OCI-LY3 (cell line): ENCODE measurements at regions not wholly inside any gene's neighbourhood (a gene's known extent, or its start where the extent isn't known, plus 50 kb on each side); places are given as distances from the start of the nearest gene placed in this dataset.

Experiments
- EZH2phosphoT487 ChIP-seq: fragments of 200-600 bp; shearing (Covaris generic); IDR thresholded peaks from 2 replicates; pipeline ENCODE4 v1.6.1; 2018; ENCODE audit warnings: antibody characterized with exemption, mixed run types, low read depth
- TF ChIP-seq, protein P1 (sequence below): fragments of 200-600, 300-600 bp; sonication (generic); IDR thresholded peaks from 2 replicates; pipeline ENCODE4 v1.5.1; 2014; ENCODE audit warnings: antibody characterized with exemption, low read length, low read depth

DNA sequence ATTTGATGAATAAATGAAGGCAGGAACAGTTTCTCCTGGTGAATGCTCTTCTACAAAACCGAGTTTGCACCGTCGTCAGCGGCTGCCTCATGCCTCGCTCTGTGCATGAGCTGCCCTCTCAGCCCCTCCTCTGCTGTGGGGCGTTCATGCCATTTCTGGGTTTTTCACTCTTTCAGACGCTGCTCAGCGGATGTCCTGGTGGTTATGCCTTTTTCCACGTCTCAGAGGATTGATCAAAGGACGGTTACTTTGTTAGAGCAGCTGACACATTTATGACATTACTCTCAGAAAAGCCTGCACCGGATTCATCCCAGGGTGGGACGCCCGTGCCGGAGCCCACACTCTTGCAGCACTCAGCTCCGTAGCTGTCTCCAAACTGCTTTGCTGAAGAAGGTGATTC, 195.9 kb upstream of the PPP1R26 start:
- TF ChIP-seq, protein P1, sequence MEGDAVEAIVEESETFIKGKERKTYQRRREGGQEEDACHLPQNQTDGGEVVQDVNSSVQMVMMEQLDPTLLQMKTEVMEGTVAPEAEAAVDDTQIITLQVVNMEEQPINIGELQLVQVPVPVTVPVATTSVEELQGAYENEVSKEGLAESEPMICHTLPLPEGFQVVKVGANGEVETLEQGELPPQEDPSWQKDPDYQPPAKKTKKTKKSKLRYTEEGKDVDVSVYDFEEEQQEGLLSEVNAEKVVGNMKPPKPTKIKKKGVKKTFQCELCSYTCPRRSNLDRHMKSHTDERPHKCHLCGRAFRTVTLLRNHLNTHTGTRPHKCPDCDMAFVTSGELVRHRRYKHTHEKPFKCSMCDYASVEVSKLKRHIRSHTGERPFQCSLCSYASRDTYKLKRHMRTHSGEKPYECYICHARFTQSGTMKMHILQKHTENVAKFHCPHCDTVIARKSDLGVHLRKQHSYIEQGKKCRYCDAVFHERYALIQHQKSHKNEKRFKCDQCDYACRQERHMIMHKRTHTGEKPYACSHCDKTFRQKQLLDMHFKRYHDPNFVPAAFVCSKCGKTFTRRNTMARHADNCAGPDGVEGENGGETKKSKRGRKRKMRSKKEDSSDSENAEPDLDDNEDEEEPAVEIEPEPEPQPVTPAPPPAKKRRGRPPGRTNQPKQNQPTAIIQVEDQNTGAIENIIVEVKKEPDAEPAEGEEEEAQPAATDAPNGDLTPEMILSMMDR = no peak
- no peak for TF ChIP-seq EZH2phosphoT487
